ENCODE measurements at regions not wholly inside any gene's neighbourhood (a gene's known extent, or its start where the extent isn't known, plus 50 kb on each side); places are given as distances from the start of the nearest gene placed in this dataset.
"Not testable (repeated sequence)": the region's sequence is repeated elsewhere in the genome, so short reads cannot be mapped to it uniquely, and the experiment has no call there.

DNA sequence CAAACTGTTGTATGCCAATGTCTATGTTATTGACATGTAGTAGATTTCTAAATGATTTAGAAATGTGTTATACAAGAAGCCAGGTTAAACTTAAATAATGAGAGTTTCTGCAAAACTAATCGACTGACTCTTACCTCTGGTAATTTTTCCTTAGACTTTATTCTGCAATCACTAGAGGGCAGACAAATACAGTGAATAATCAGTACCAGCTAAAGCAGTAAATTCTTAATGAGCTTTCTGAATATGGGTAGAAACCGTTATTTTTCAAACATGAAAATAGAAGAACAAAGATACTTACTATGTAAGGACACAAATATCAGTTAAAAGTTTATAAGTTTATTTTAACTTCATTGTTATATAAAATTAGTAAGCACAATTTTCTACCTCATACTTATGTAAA lies 97.9 kb upstream of the RGS1 start:
- no peak for DNase-seq

DNA sequence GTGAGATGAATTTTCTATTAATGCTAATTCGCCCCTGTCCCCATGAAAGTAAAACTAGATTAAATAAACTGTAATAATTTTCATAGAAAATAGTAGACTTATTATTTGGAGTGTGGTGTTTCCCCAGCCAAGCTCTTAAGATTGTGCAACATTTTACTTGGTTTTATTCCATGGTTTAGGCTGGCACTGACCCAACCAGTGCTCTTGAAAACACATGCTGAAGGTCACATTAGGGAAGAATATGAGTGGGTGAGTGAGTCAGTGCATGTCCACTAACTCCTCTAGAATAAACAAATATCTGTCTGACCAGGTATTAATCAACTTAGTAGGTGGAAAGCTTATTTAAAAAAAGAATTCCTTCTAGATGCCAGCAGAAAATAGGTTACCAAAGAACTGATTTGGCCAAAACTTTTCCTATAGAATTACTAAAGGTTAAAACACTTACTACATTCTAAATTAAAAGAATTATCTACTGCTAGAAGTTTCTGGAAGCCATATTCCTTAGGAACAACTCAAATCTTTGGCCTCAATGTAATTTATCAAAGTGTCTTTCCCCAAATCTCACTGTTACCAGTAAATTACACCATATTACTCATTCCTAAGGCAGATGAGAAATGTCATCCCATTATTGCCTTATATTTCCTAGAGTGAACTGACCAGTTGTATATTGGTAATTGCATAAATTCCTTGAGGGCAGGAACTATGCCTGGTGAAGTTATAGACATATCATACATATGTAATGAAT lies 89.7 kb upstream of the RGS1 start:
- no peak for DNase-seq

DNA sequence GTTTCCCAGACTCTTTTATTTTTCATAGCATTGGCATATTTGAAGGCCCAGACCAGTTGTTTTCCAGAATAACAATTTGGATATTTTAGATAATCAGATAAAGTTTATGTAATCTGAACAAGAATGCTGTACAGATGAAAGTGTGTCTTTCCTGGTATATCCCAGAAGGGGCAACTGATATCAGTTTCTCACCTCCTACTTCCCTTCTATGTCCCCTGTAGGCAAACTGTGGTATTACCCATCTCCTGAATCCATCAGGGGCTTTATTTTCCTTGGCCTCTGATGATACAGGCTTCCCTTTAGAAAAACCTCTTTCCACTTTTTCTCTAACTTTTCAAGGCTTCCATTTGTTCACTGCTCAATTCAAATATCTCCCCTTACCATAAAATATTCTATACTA lies 87.5 kb upstream of the RGS1 start:
- no peak for DNase-seq

DNA sequence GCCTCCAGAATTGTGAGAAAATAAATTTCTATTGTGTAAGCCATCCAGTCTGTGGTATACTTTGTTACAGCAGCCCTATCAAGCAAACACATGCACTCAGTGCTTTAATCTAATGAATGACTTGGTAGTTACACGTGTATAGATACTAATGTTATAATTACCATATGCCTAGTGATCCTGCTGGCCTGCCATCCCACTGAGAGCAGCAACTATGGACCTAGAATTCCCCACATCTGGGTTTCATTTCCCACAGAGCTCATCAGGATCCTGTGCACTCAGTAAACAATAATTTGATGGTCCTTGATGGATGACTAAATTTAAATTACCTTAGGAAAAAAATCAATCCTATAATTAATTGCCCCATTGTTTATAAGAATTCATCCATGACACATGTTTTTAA lies 86.5 kb upstream of the RGS1 start:
- no peak for DNase-seq

DNA sequence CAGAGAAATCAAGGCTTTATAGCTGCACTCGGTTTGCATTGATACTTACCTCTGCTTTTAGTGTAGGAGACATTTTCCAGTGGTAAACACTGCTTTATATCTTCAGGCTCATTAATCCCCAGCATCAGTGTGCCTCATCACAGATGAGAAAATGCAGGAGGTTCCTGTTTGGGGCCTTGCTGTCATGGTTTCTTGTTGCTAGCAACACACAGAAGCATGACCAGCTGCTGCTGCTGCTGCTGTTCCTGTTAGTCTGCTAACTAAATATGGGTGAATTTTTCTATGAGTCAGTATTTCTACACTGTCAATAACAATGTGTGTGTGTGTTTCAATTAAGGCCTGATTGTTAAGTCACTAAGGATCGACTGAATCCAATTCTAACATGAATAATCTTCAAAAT lies 85.8 kb upstream of the RGS1 start:
- no peak for DNase-seq

DNA sequence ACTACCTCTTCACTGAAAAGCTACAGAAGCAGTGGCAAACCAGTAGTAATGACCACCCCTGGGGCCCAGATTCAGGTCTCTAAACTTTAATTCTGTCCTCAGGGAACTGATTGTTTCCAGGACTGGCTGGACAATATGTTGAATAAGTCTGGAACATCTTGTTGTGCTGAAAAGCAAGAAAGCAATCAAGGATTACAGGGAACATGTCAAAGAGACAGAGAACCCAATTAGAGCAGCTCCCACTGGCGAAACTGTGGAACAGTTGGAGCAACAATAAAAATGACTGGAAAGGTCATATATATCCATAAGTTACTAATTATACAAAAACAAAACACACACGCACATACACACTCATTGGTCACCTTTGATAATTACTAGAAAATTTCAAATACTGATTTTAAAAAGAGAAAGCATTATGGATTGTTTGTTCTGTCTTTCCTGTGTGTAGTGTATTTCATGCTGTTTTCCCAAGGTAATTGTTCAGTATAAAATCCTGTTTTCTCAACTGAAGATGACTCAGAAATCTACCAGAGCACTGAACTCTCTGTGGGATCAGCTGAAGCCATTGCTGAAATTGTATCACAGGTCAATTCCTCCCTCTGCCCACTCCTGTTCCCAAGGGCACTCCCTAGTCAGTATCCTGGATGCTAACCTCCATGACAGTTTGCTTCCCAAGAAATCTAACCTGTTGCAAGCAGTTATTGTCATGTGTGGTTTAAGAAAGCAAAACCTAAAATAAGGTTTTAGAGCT lies 83.6 kb upstream of the RGS1 start:
- DNase-seq: no peak

DNA sequence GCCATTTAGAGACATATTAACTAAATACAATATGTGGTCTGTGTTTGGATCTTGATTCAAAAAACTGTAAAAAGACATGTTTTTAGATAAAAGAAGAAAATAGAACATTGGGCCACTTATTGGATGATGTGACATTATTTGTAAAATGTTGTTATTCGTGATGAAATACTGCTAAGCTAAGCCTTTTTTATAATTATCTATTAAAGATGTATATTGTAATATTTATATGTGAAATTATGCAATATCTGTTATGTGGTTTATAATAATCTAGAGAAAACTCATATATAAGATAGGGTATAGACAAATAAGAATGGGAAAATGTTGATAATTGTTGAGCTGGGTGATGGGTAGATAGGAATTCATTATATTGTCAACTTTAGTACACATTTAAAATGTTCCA lies 82.0 kb upstream of the RGS1 start:
- DNase-seq: no peak

DNA sequence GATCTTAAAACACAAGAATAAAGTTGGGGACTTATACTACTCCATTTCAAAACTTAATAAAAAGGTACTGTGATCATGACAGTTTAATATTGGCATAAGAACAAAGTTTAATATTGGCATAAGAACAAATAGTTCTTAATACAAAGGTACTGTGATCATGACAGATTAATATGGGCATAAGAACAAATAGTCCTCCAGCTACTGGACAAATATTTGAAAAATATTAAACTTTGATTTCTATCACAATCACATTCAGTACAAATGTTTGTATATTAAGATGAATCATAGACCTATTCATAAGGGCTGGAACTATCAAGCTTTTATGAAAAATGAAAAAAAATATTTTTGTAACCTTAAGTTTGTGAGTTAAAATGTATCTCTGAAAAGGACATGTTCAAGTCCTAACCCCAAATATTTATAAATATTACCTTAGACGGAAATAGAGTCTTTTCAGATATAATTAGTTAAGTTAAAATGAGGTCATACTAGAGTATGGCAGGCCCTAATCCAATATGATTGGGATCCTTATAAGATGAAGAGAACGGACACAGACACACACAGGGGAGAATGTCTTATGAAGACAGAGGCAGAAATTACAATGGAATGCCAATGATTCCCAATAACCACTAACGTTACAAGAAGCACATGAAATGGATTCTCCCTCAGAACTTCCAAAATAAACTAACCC lies 79.1 kb upstream of the RGS1 start:
- DNase-seq: no peak

DNA sequence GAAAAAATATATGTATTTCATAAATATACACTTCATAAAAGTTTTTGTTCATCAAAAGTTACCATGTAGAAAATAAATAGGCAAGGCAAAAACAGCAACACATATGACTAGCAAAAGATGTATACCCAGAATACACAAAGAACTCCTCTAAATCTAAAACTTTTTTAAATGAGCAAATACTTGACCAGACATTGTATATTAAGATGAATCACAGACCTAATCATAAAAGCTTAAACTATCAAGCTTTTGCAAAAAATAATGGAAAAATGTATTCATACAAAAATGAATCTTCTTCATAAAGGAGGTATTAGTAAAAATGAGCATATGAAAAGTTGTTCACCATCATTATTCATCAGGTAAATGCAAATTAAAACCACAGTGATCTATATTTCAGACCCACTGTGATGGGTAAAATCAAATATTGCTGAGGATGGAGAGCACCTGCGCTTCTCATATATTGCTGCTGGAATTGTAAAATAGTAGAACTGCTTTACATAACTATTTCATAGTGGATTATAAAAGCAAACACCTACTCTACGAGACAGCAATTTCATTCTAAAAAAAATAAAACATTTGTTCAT lies 78.3 kb upstream of the RGS1 start:
- DNase-seq: no peak

DNA sequence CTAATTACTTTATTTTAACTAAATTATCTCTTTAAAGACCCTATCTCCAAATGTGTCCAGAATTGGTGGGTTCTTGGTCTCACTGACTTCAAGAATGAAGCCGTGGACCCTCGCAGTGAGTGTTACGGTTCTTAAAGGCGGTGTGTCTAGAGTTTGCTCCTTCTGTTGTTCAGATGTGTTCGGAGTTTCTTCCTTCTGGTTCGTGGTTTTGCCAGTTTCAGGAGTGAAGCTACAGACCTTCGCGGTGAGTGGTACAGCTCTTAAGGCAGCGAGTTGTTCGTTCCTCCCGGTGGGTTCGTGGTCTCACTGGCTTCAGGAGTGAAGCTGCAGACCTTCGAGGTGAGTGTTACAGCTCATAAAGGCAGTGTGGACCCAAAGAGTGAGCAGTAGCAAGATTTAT lies 77.5 kb upstream of the RGS1 start:
- DNase-seq: not testable (repeated sequence)

DNA sequence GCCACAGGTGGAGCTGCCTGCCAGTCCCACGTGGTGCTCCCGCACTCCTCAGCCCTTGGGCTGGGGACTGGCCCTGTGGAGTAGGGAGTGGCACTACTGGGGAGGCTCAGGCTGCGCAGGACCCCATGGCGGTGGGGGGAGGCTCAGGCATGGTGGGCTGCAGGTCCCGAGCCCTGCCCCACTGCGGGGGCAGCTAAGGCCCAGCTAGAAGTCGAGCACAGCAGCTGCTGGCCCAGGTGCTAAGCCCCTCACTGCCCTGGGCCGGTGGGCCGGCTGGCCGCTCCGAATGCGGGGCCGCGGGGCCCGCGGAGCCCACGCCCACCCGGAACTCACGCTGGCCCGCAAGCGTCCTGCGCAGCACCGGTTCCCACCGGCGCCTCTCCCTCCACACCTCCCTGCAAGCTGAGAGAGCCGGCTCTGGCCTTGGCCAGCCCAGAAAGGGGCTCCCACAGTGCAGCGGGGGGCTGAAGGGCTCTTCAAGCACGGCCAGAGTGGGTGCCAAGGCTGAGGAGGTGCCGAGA lies 76.5 kb upstream of the RGS1 start:
- not testable (repeated sequence) for DNase-seq

DNA sequence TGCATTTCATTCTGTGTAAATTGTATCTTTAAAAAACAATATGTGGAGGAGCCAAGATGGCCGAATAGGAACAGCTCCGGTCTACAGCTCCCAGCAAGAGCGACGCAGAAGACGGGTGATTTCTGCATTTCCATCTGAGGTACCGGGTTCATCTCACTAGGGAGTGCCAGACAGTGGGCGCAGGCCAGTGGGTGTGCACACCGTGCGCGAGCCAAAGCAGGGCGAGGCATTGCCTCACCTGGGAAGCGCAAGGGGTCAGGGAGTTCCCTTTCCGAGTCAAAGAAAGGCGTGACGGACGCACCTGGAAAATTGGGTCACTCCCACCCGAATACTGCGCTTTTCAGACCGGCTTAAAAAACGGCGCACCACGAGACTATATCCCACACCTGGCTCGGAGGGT lies 75.0 kb upstream of the RGS1 start:
- DNase-seq: not testable (repeated sequence)

DNA sequence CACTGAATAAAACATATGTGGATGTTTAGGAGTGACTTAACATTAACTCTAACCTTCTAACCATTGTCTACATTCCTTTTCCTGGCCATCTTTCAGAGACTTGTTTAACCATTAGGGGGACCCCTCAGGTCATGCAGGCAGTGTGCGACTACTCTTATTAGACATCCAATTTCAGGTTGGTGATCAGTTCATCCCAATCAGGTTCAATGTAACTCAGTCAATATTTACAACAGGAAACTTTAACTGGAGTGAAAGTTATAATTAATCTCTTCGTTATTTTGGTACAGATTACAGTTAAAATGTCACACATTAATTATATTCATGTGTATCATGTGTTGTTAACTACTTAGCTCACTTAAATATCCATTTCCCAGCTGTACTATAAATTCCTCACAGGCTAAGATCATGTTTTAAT lies 68.8 kb upstream of the RGS1 start:
- DNase-seq: peak; percentile 20

DNA sequence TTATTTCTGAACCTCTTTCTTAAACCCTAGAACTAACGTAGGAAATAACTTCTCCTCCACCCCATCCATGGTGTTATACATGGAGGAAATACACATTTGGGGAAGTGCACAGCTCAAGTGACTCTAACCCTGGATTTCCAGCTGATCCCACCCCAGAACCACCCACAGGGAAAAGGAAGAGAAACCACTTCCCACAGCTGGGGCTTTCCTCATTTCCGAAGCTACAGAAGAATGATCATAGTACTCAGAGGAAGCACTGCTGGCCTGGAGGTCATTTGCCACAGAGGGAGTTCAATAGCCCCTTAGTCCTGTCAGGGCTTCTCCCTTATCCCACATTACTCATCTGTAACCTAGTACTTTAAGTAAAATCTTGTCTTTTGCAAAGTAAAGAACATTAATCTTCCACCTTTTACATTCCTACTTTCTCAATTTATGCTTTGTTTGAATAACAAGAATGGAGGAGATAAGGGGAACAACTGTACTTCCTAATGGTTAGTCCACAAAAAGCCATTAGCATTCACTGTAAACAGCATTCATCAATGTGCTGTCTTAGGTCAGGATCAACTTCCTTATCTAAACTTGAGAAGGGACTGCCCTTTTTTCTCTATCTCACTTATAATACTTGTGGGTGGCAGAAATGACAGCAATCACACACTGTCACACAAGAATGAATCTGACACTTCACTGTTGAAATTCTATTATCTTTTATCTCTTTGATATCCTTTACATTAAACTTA lies 63.0 kb upstream of the RGS1 start:
- DNase-seq: no peak

DNA sequence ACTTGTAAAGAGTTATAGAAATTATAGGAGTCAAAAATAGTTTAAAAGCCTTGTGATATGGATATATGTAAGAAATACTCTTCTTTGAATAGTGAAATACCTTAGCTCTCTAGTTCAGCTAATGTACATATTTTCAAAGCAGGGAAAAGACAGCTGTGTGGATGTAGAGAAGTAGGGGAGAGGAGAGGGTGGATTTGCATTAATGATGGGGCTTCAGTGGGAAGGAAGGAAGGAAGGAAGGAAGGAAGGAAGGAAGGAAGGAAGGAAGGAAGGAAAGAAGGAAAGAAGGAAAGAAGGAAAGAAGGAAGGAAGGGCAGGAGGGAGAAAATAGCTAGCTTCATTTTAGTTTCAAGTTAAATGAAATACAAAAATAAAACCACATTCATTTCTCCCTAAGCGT lies 62.4 kb upstream of the RGS1 start:
- no peak for DNase-seq

DNA sequence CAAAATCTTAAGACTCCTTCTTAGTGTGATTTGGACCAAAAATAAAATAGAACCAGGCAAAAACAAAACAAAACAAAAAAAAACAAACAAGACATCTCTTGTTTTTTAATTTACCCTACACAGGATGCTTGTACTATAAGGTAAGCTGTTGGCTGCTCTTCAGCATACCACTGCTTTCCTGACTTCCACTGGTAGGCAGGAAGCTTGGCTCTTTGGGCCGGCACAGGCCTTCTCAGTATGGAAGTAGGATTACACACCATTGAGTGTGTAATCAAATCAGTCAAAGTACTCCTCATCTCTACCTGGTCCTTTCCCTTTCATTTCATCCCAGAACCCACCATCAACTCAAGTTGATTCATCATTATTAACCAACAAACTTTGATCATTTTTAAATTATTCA lies 61.9 kb upstream of the RGS1 start:
- peak; percentile 14 for DNase-seq

DNA sequence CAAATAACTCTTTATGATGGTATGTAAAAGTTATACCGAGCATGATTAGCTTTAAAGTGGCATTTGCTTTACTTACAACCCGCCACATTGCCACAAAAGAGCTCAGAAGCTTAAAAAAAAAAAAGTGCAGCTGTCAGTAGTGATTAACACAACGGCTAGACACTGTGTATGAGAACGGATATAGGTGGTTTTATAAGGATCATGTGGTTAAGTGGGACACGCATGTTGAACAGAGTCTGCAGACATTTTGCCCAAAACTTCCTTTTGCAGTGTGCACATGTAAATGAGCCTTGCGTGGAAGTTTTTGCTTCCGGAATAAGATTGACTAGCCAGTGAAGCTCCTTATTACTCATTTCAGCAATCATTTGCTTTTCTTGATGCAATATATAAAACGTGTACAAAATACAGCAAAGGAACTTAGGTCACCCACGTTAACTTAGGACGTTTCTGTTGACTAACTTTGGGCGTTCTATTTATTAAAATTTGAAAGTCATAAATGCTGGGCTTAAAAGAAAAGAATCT lies 58.7 kb upstream of the RGS1 start:
- peak; percentile 64 for DNase-seq

DNA sequence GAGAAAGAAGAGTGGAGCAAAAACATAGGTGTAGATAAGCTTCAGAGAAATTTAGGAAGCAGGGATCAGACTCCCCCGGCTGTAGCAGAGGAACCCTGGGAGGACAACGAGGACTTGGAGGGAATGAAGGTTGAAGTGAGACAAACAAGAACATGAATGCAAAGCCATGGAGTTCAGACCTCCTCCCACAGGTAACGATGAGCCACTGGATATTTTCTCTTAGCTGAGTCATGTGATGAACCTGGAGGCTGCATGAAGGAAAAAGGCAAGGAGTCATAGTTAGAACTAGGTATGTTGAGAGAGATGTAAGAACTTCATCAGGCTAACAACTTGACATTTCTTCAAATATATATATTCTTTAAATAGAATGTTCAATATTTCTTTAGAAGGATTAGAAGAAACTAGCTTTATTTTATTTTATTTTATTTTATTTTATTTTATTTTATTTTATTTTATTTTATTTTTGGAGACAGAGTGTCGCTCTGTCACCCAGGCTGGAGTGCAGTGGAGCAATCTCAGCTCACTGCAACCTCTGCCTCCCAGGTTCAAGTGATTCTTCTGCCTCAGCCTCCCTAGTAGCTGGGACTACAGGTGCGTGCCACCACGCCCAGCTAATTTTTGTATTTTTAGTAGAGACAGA lies 57.7 kb upstream of the RGS1 start:
- DNase-seq: peak; percentile 7

DNA sequence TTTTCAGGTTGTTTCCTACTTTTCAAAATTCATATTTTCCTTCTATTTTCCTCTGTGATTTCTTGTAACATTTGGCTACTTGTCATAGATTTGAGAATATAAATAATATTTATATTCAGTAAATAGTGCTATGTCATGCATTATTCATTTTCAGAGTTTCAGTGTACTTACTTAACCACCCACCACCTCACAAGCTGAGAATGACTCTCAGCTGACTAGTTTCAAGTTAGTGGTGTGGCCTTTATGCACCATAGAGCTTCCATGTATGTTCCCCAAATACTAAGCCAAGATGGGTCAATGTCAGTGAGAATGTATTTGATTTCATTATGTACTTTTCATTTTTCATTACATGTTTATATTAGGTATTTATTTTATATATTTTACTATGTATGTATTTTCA lies 56.9 kb upstream of the RGS1 start:
- no peak for DNase-seq

DNA sequence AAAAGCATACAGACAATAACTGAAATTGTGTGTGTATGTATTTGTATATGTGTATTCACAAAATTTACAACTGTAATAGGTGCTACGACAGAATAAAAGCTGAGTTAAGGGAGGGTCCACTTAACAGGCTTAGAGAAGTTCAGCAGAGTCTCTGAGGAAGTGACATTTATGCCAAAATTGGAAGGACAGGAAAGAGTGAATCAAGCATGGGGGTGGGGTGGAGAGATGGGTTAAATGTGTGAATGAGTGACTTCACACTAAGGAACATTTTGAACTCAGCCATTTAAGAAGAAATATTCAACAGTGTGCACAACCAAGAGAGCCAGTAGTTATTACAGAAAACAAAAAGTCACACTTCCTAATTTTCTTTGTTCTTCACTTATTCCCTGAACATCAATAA lies 53.8 kb upstream of the RGS1 start:
- peak; percentile 39 for DNase-seq

DNA sequence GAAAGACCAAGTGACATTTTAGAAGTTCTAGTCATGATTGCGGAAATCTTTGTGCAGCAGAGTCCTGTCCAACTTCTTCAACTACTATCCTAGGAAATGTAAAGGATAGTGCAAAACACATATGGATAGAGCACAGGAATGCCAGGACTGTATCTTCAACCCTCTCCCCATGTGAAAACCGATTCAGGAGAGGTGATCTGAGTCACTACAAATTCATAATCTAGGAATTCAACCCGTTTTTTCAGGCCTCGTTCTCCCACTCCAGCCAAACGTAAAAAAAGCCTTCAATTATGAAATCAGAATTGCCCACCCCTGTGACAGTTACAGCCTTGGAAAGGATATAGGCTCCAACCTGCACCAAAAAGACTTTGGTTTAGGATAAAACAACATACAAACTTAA lies 52.9 kb upstream of the RGS1 start:
- no peak for DNase-seq

DNA sequence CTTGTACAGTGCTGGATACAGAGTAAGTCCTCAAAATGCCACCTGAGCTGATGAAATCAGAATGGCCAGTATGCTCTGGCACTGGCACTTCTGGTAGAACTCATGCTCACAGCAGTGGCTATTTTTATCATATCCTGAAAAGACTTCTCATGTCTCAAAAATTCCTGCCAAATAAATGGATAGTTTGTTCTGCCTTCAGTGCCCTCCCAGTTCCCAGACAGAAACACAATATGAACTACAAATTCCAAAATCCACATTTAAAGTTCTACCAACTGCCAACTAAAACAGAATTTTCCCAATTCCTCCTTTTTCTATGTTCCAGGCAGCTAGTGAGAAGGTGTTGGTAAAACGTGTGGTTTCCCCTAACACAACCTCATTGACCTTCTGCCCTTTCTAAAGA lies 51.4 kb upstream of the RGS1 start:
- DNase-seq: no peak

Measured in CD4-positive, alpha-beta T cell treated with Interleukin-17A for 4 hours (primary cell).